GM19351 (cell line): ENCODE measurements at regions not wholly inside any gene's neighbourhood (a gene's known extent, or its start where the extent isn't known, plus 50 kb on each side); places are given as distances from the start of the nearest gene placed in this dataset.

Experiments used
- ATAC-seq: cut with Tn5 transposase; IDR thresholded peaks from one replicate; pipeline ENCODE4 v1.9.1; 2021; ENCODE audit warnings: mild to moderate bottlenecking, moderate library complexity; ENCODE audit not compliant: unreplicated experiment

DNA sequence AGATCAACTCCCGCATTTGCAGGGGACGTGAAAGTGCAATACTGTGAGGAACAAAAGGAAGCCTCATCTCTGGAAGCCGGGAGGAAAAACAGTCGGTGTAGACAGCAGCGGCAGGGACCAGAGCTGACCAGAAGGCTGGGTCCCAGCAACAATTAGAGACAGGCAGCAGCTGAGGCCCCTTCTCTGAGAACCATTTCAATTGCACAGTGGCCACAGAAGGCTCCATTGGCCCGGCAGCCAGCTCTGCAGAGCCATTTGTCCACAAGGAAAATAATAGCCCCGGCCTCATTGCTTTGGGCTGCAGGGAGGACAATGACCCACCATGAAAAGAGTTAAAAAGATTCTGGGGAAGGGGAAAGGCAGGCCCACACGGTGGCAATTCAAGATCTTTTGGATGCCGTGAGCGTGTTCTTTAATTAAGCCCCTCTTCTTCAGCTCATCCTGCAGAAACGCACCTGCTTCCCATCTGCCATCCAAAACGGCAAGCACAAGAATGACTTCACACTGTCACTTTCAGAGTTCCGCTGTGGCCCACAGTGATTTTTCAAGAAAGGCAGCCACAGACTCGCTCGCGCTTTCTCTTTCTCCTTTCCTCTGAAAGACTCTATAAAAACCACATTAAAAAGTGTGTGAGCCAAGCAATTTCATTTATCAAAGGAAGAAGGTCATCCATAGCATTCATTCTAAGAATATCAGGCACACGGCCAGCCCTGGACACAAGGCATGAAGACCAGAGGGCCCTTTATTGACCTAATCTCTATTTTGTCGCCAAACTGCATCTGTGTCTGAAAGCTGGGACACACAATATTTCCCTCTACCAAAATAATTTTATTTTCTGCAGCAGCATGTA, 293.6 kb downstream of the SOX11 start:
- no peak for ATAC-seq

- ATAC-seq: no peak
Observed at GRCh38 chr2:5986801-5987787, 294.9 kb downstream of the SOX11 start.

DNA sequence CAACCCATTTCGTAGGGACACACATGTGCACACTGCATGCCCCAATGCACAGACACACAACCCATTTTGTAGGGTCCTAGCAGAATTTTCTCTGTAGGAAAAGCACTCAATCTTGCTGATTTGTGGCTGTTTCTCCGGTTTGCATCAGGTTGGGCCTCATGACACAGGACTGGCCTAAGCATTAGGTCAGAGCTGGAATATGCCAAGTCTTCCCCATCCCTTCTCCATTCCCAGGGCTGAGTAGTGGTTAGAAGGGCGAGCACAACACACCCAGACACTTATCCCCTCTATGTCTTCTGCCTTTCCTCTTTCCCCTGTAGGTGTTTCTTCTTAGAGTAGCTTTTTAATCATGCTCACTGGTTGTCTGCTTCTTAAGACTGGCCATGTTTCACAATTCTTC, 295.9 kb downstream of the SOX11 start:
- ATAC-seq: no peak

- ATAC-seq: no peak
Observed at GRCh38 chr2:5990086-5990485, 297.9 kb downstream of the SOX11 start.

DNA sequence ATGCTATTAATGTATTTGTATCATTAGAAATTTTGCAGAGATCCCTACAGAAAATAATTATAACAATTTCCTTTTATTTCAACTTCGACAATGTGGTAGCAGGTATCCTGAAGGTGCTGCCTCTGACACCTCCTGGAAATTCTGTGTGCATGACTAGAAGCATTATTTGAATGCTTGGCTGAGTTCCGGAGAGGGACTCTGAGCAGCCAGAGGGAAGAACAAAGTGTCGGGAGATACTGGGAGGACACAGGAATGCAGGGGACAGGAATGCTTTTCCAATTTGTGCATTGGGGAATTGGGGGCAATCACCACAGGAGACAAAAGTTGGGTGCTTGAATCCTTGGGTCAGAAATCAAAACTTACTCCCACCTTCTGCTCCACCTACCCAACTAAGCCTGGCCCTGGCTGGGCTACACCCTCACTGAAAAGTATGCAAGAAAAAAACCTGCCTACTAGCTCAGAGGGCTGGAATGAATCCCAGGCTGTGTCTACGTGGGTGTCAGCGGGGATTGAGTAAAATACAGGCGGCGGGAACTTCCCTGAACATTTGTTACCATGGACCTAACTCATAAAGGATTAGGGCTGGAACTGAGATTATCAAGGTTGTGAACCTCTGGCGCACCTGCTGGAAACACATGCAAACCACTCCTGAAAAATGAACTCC, 299.3 kb downstream of the SOX11 start:
- no peak for ATAC-seq

- ATAC-seq: no peak
Observed at GRCh38 chr2:5995832-5996231, 303.6 kb downstream of the SOX11 start.

- ATAC-seq: no peak
Observed at GRCh38 chr2:6008186-6008585, 316.0 kb downstream of the SOX11 start.

DNA sequence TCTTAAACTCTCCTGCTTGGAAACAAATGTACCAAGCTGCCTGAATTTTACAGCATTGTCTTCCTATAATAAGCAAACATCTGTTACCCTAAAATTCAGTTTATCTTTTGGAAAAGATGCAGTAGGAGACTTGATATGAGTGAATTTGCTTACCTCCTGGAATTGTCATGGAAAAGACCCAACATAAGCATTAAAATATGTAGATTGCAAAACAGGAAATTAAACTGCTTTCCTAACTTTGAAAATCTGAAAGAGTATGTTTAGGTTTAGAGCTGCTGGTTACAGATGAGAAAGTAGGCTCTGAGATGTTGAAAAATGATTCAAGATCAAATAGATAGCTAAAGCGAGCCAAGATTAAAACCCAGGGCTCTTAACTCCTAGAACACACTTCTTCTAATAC, 316.5 kb downstream of the SOX11 start:
- no peak for ATAC-seq

GRCh38 chr2:6010163-6010562, 318.0 kb downstream of the SOX11 start:
- no peak for ATAC-seq

- no peak for ATAC-seq
Observed at GRCh38 chr2:6011921-6012320, 319.7 kb downstream of the SOX11 start.

DNA sequence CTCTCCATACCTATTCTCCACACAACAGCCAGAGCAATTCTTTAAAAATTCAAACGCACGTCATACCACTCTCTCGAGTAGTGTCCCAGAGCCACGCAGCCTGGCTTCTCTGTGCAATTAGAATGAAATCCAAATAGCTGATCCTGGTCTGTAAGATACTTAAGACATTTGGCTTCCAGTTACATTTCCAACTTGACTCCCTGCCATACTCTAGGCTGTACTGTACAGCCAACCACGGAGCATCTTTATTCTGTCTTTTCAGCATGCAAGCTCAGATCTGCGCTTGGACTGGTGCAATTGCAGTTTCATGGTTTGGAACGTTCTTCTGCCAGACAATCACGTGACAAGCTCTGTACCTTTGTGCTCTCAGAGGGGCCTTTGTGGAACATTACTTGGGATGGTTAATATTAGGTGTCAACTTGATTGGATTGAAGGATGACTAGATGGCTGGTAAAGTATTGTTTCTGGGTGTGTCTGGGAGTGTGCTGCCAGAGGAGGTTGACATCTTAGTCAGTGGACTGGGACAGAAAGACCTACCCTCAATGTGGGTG, 325.6 kb downstream of the SOX11 start:
- no peak for ATAC-seq

DNA sequence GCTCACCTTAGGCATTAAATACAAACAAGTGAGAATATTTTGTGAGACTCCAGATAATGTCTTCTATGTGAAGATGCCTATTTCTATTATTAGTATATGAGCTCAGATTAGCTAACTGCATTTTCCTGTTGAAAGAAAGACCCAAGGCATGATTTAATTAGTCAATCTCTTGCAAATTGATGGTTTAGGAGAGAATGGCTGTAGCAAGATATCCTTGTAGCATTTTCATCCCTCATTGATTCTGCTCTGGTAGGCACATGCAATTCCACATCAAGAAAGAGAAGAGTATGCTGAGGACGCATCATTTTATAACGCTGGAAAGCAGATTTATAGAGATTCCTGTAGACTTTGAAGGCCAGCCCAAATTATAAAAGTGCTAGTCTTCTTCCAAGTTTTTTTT, 332.0 kb downstream of the SOX11 start:
- ATAC-seq: no peak

DNA sequence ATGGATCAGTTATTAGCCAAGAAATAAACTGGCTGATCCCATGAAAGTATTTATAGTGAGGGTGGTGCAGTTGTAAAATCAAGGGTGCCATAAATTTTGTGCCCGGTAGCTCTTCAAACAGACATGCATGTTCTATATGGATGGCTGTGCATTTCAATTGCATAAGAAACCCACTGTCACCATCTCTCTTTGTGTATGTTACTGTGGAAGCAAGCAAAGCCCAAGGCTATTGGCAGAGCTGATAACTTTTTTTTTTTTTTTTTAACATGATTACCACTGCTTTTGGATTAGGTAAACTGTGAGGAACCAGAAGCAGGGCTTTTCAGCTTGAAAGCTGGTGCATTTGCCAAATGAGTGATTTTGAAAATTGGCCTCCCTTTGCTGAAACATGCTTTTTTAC, 332.6 kb downstream of the SOX11 start:
- ATAC-seq: no peak

GRCh38 chr2:6025391-6025790, 333.2 kb downstream of the SOX11 start:
- ATAC-seq: no peak

DNA sequence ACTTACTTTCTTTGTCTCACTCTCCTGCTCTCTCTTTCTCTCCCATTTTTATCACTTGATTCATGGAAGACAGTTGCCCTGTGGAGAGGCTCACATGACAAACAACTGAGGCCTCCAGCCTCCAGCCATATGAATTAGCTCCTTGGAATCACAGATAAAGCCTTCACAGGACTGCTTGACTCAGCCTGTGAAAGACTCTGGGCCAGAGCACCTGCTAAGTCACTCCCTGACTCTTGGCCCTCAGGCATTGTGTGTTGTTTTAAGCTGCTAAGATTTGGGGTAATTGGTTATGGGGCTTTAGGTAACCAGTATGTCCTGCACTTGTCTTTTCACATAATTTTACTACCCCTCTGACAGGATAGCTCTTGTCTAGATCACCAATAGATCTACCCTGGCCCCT, 334.9 kb downstream of the SOX11 start:
- no peak for ATAC-seq

GRCh38 chr2:6031200-6031867, 339.1 kb downstream of the SOX11 start:
- no peak for ATAC-seq

DNA sequence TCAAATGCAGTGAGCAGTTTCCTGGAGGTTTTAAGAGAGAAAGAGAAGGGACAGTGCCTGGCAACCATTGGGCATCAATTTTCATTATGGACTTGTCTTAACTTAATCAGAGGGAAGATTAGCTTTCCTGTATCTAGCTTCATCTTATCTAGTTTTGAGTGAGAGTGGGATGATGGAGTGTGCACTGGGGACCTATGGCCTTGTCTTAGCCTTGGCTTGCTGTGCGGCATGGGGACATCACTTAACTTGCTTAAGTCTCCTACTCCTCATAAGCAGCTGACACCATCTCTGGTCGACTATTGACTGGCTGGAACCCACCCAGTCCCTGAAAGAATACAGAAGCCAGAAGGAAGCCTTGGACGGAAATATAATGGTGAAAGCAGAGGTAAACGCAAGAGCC, 344.0 kb downstream of the SOX11 start:
- ATAC-seq: no peak

DNA sequence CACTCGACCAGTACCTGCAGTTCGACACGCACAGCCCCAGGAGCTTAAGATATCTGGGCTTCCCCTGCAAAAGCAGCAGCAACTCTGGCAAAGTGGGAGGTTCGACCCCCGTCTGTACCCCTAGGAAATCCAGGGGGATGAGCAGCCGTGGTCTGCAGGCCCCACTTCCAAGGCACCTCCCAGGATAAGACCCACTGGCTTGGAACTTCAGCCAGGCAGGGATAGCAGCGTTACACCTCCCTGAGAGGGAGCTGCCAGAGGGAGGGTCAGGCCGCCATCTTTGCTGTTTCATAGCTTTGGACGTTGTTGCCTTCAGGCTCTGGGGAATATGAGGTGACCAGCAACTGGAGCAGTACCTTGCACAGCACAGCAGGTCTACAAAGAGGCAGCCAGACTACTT, 351.1 kb downstream of the SOX11 start:
- no peak for ATAC-seq

- no peak for ATAC-seq
Observed at GRCh38 chr2:6052649-6053048, 360.5 kb downstream of the SOX11 start.

GRCh38 chr2:6053743-6054142, 361.6 kb downstream of the SOX11 start:
- no peak for ATAC-seq
